Mesothelial cell of epicardium (in vitro differentiated cells): ENCODE measurements at regions not wholly inside any gene's neighbourhood (a gene's known extent, or its start where the extent isn't known, plus 50 kb on each side); places are given as distances from the start of the nearest gene placed in this dataset.

Experiments
- DNase-seq, 2 experiments: peaks; one replicate each; pipeline ENCODE4 v3.0.0; 2021; ENCODE audit warnings: low spot score in 2 of 2; ENCODE audit not compliant: unreplicated experiment in 2 of 2
- H3K27ac Mint-ChIP-seq: 2 replicates; pipeline ENCODE4 v1.8.0; 2021; ENCODE audit warnings: mixed read lengths
- H3K27me3 Mint-ChIP-seq: 2 replicates; pipeline ENCODE4 v1.8.0; 2021; ENCODE audit warnings: low read depth, mixed read lengths
- H3K36me3 Mint-ChIP-seq: 2 replicates; pipeline ENCODE4 v1.8.0; 2021; ENCODE audit warnings: mixed read lengths
- H3K4me1 Mint-ChIP-seq: 2 replicates; pipeline ENCODE4 v1.8.0; 2021; ENCODE audit warnings: mixed read lengths
- H3K4me3 Mint-ChIP-seq: 2 replicates; pipeline ENCODE4 v1.8.0; 2021; ENCODE audit warnings: mild to moderate bottlenecking, moderate library complexity, mixed read lengths
- H3K9me3 Mint-ChIP-seq: 2 replicates; pipeline ENCODE4 v1.8.0; 2021; ENCODE audit warnings: mixed read lengths
- TF ChIP-seq, protein P1 (sequence below): fragments of 200-600 bp; sonication (generic); IDR thresholded peaks from one replicate; pipeline ENCODE4 v1.5.0; 2021; ENCODE audit warnings: antibody characterized with exemption; ENCODE audit not compliant: unreplicated experiment

DNA sequence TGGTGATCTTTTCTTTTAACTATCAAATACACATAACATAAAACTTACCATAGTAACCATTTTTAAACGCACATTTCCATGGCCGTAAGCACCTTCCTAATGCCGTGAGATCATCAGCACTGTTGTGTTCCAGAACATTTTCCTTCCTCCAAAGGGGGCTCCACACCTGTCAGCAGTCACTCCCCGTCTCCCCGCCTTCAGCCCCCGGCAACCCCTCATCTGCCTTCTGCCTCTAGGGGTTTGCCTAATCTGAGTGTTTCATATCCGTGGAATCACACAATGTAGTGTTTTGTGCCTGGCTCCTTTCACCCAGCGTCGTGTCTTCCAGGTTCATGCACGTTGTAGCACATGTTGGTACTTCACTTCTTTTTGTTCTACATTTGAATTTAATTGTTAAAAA is 350.1 kb upstream of the TNRC6C start:
- H3K9me3 Mint-ChIP-seq: no peaks in the 10 kb centered on the region
- peaks cover 32% of the 10 kb centered on the region for H3K27me3 Mint-ChIP-seq
- H3K4me3 Mint-ChIP-seq: no peak overlapping the region
- TF ChIP-seq, protein P1, sequence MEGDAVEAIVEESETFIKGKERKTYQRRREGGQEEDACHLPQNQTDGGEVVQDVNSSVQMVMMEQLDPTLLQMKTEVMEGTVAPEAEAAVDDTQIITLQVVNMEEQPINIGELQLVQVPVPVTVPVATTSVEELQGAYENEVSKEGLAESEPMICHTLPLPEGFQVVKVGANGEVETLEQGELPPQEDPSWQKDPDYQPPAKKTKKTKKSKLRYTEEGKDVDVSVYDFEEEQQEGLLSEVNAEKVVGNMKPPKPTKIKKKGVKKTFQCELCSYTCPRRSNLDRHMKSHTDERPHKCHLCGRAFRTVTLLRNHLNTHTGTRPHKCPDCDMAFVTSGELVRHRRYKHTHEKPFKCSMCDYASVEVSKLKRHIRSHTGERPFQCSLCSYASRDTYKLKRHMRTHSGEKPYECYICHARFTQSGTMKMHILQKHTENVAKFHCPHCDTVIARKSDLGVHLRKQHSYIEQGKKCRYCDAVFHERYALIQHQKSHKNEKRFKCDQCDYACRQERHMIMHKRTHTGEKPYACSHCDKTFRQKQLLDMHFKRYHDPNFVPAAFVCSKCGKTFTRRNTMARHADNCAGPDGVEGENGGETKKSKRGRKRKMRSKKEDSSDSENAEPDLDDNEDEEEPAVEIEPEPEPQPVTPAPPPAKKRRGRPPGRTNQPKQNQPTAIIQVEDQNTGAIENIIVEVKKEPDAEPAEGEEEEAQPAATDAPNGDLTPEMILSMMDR: no peak
- H3K4me1 Mint-ChIP-seq: peaks cover 26% of the 10 kb centered on the region
- H3K36me3 Mint-ChIP-seq: no peaks in the 10 kb centered on the region
- DNase-seq: peak in 1 of 2 experiments; percentile 11
- no peak overlapping the region for H3K27ac Mint-ChIP-seq

DNA sequence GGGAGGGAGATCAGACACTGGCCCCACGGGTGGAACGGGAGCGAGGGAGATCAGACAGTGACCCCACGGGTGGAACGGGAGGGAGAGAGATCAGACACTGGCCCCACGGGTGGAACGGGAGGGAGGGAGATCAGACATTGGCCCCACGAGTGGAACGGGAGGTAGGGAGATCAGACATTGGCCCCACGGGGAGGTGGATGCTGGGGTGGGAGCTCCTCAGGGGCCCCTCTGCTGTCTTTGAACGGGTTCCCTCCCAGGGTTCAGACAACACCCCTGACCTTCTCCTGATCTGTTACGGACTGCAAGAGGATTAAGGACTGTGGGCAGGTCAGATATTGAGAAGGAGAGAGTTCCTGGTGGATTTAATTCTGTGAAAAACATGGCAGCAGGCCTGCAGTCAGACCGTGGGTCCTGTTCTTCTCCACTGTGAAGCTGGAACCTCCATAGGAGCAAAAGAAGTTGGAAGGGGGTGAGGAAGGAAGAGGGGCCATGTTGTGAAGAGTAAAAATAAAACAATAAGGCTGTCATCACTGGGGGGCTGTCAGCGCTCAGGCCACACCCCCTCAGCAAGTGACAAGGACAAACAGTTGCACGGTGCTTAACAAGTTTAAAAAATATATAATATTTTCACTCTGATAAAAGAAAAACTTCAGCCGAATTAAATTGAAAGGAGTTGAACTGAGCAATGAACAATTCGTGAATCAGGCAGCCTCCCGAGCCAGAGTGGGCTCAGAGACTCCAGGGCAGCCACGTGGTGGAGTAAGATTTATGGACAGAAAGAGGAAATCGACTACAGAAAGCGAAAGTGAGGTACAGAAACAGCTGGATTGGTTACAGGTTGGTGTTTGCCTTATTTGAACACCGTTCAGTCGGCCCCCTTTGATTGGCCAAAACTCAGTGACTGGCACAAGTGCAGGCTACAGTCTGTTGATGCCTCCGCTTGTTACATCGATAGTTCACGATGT is 348.7 kb upstream of the TNRC6C start:
- DNase-seq: peak in 1 of 2 experiments; percentile 28
- TF ChIP-seq, protein P1: no peak
- H3K9me3 Mint-ChIP-seq: no peaks in the 10 kb centered on the region
- H3K27me3 Mint-ChIP-seq: peaks cover 41% of the 10 kb centered on the region
- H3K4me1 Mint-ChIP-seq: peaks cover 23% of the 10 kb centered on the region
- no peak overlapping the region for H3K4me3 Mint-ChIP-seq
- H3K36me3 Mint-ChIP-seq: no peaks in the 10 kb centered on the region
- H3K27ac Mint-ChIP-seq: no peak overlapping the region

- peak overlapping the region; percentile 44 for H3K27ac Mint-ChIP-seq
- no peak overlapping the region for H3K4me3 Mint-ChIP-seq
- peaks cover 19% of the 10 kb centered on the region for H3K4me1 Mint-ChIP-seq
- DNase-seq: peak in 1 of 2 experiments; percentile 30
- H3K36me3 Mint-ChIP-seq: no peaks in the 10 kb centered on the region
- TF ChIP-seq, protein P1: no peak
- H3K9me3 Mint-ChIP-seq: no peaks in the 10 kb centered on the region
- H3K27me3 Mint-ChIP-seq: peaks cover 42% of the 10 kb centered on the region
These were observed 348.0 kb upstream of the TNRC6C start for GRCh38 chr17:77610518-77610893.

- Mint-ChIP-seq H3K4me1 (peaks cover 19% of the 10 kb centered on the region), H3K27me3 (peaks cover 44% of the 10 kb centered on the region), H3K36me3 (no peaks in the 10 kb centered on the region), H3K9me3 (no peaks in the 10 kb centered on the region), H3K4me3 (no peak overlapping the region), H3K27ac (peak overlapping the region; percentile 44)
- DNase-seq: no peak
- TF ChIP-seq, protein P1: no peak
These were observed 347.5 kb upstream of the TNRC6C start for GRCh38 chr17:77610972-77611521.

- Mint-ChIP-seq H3K4me1 (peaks cover 23% of the 10 kb centered on the region), H3K9me3 (no peaks in the 10 kb centered on the region), H3K36me3 (no peaks in the 10 kb centered on the region), H3K4me3 (no peak overlapping the region), H3K27ac (no peak overlapping the region), H3K27me3 (peaks cover 49% of the 10 kb centered on the region)
- TF ChIP-seq, protein P1: no peak
- no peak for DNase-seq
These were observed 346.6 kb upstream of the TNRC6C start for GRCh38 chr17:77611791-77612502.
